ENCODE measurements at regions not wholly inside any gene's neighbourhood (a gene's known extent, or its start where the extent isn't known, plus 50 kb on each side); places are given as distances from the start of the nearest gene placed in this dataset.
A peak's percentile ranks its signal among the peaks of the same experiment; 100 is the strongest.

GRCh38 chr4:147366164-147366563, 114.7 kb upstream of the EDNRA start:
- DNase-seq (ENCODE audit: low read depth), result no peak
- TF ChIP-seq CTCF (IDR thresholded peaks at IDR 0.05; ENCODE audit: control insufficient read depth, extremely low read depth, insufficient read depth), result no peak

GRCh38 chr4:147367891-147368290, 113.0 kb upstream of the EDNRA start:
- DNase-seq (ENCODE audit: low read depth), result no peak
- no peak overlapping the region for H3K4me3 ChIP-seq (ENCODE audit: low read depth, low read length)
- no peak for TF ChIP-seq CTCF (IDR thresholded peaks at IDR 0.05; ENCODE audit: control insufficient read depth, extremely low read depth, insufficient read depth)

More at GRCh38 chr4:147366164-147366563, 114.7 kb upstream of the EDNRA start:
- H3K4me3 ChIP-seq (ENCODE audit: low read depth, low read length), result no peak overlapping the region

- no peak for TF ChIP-seq CTCF (IDR thresholded peaks at IDR 0.05; ENCODE audit: control insufficient read depth, extremely low read depth, insufficient read depth)
- no peak for DNase-seq (ENCODE audit: low read depth)
- no peak overlapping the region for H3K4me3 ChIP-seq (ENCODE audit: low read depth, low read length)
Observed at GRCh38 chr4:147368948-147369347, 111.9 kb upstream of the EDNRA start.

GRCh38 chr4:147370473-147370872, 110.4 kb upstream of the EDNRA start:
- H3K4me3 ChIP-seq (ENCODE audit: low read depth, low read length), result no peak overlapping the region
- no peak for DNase-seq (ENCODE audit: low read depth)
- no peak for TF ChIP-seq CTCF (IDR thresholded peaks at IDR 0.05; ENCODE audit: control insufficient read depth, extremely low read depth, insufficient read depth)

GRCh38 chr4:147370881-147371280, 110.0 kb upstream of the EDNRA start:
- H3K4me3 ChIP-seq (ENCODE audit: low read depth, low read length), result no peak overlapping the region
- no peak for TF ChIP-seq CTCF (IDR thresholded peaks at IDR 0.05; ENCODE audit: control insufficient read depth, extremely low read depth, insufficient read depth)
- DNase-seq (ENCODE audit: low read depth), result peak; percentile 14

GRCh38 chr4:147371661-147372060, 109.2 kb upstream of the EDNRA start:
- no peak overlapping the region for H3K4me3 ChIP-seq (ENCODE audit: low read depth, low read length)
- no peak for TF ChIP-seq CTCF (IDR thresholded peaks at IDR 0.05; ENCODE audit: control insufficient read depth, extremely low read depth, insufficient read depth)
- no peak for DNase-seq (ENCODE audit: low read depth)

GRCh38 chr4:147378780-147379179, 102.1 kb upstream of the EDNRA start:
- H3K4me3 ChIP-seq (ENCODE audit: low read depth, low read length), result no peak overlapping the region
- TF ChIP-seq CTCF (IDR thresholded peaks at IDR 0.05; ENCODE audit: control insufficient read depth, extremely low read depth, insufficient read depth), result no peak
- no peak for DNase-seq (ENCODE audit: low read depth)

All from LNCaP clone FGC (cell line).